A549 (cell line): ENCODE measurements at regions not wholly inside any gene's neighbourhood (a gene's known extent, or its start where the extent isn't known, plus 50 kb on each side); places are given as distances from the start of the nearest gene placed in this dataset.

Source experiments
- CTCF ChIP-seq: fragments of >200 bp; sonication (Bioruptor Twin); formaldehyde crosslinking; IDR thresholded peaks from 3 replicates; pipeline ENCODE4 v1.5.1; 2016
- MYC ChIP-seq: IDR thresholded peaks from 2 replicates; pipeline ENCODE4 v1.6.1; 2012; ENCODE audit warnings: mild to moderate bottlenecking, inconsistent platforms, low read length, improper control_type of control experiment, borderline replicate concordance
- POLR2A ChIP-seq: IDR thresholded peaks from 2 replicates; pipeline ENCODE4 v1.6.1; 2012; ENCODE audit warnings: mild to moderate bottlenecking, low read length
- TF ChIP-seq, protein P1 (sequence below): IDR thresholded peaks from 2 replicates; pipeline ENCODE4 v1.6.1; 2012

DNA sequence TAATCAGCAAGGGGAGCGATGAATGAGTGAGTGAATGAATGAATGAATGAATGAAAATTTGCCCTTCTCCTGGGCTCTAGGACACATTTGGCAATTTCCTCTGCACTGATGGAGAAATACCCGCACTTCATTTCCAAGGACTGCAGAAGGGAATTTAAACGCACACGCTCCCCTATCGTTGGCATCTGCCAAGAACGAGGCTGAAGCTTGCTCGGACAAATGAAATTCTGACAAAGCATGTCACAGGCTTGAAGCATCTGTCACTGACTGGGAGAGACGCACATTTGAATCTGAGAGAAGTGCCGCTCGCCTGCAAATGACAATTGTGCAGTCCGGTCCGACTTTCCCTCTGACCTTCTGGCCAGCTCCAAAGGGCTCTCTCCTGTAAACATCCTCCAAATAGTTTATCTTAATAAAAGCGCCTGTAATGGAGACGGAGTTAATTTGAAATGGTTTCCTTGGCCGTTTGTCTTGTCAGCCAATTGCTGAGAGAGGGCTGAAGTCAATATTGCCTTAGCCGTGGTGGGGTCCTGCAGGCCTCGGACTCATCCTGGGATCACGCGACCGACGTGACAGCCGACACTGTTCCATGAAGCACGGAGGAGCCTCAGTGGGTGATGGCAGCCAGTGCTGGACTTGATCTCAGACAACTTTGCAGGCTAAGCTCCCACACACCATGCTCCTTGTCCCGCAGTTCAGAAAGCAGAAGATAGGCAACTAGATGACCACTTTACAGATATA, 260.7 kb downstream of the MN1 start:
- TF ChIP-seq CTCF (no peak), POLR2A (no peak), MYC (no peak)
- TF ChIP-seq, protein P1, sequence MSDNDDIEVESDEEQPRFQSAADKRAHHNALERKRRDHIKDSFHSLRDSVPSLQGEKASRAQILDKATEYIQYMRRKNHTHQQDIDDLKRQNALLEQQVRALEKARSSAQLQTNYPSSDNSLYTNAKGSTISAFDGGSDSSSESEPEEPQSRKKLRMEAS: no peak
